Hepatocyte (in vitro differentiated cells): ENCODE measurements at regions not wholly inside any gene's neighbourhood (a gene's known extent, or its start where the extent isn't known, plus 50 kb on each side); places are given as distances from the start of the nearest gene placed in this dataset.
A peak's percentile ranks its signal among the peaks of the same experiment; 100 is the strongest.
"Not testable (repeated sequence)": the region's sequence is repeated elsewhere in the genome, so short reads cannot be mapped to it uniquely, and the experiment has no call there.

Experiments used
- DNase-seq: peaks from one replicate; pipeline ENCODE4 v3.0.0-alpha.2; 2016; ENCODE audit warnings: low spot score
- H2AFZ ChIP-seq: fragments of 200-600 bp; sonication (generic); 2 replicates; pipeline ENCODE4 v1.6.0; 2016; ENCODE audit warnings: antibody characterized with exemption, mild to moderate bottlenecking
- H3K27ac ChIP-seq: fragments of 200-600 bp; sonication (generic); 2 replicates; pipeline ENCODE4 v1.5.1; 2016; ENCODE audit warnings: mild to moderate bottlenecking
- H3K27me3 ChIP-seq: fragments of 200-600 bp; sonication (generic); 2 replicates; pipeline ENCODE4 v1.6.1; 2016
- H3K36me3 ChIP-seq: fragments of 200-600 bp; sonication (generic); replicated peaks from 2 replicates; pipeline ENCODE4 v1.5.1; 2016; ENCODE audit warnings: low read depth; ENCODE audit not compliant: insufficient read depth
- H3K4me1 ChIP-seq: fragments of 200-600 bp; sonication (generic); 2 replicates; pipeline ENCODE4 v1.5.1; 2016; ENCODE audit warnings: mild to moderate bottlenecking, moderate library complexity; ENCODE audit not compliant: insufficient read depth
- H3K4me2 ChIP-seq: fragments of 200-600 bp; sonication (generic); 2 replicates; pipeline ENCODE4 v1.6.0; 2016
- H3K4me3 ChIP-seq: fragments of 200-600 bp; sonication (generic); 2 replicates; pipeline ENCODE4 v1.5.1; 2016; ENCODE audit warnings: mild to moderate bottlenecking
- H3K79me2 ChIP-seq: fragments of 200-600 bp; sonication (generic); 2 replicates; pipeline ENCODE4 v1.6.0; 2017; ENCODE audit warnings: mild to moderate bottlenecking
- H3K9me2 ChIP-seq: fragments of 200-600 bp; sonication (generic); replicated peaks from 2 replicates; pipeline ENCODE4 v1.6.0; 2017; ENCODE audit warnings: mild to moderate bottlenecking; ENCODE audit not compliant: insufficient read depth
- H3K9me3 ChIP-seq: fragments of 200-600 bp; sonication (generic); 2 replicates; pipeline ENCODE4 v1.5.1; 2016; ENCODE audit warnings: low read depth, mild to moderate bottlenecking
- H4K20me1 ChIP-seq: fragments of 200-600 bp; sonication (generic); 2 replicates; pipeline ENCODE4 v1.6.0; 2016; ENCODE audit warnings: mild to moderate bottlenecking; ENCODE audit not compliant: insufficient read depth, poor library complexity, severe bottlenecking
- CTCF ChIP-seq: fragments of 200-600 bp; sonication (generic); IDR thresholded peaks from 2 replicates; pipeline ENCODE4 v1.5.1; 2016; ENCODE audit warnings: antibody characterized with exemption, mild to moderate bottlenecking; ENCODE audit not compliant: poor library complexity
- EZH2 ChIP-seq: fragments of 200-600 bp; sonication (generic); IDR thresholded peaks from 2 replicates; pipeline ENCODE4 v1.6.1; 2016; ENCODE audit warnings: antibody characterized with exemption, mild to moderate bottlenecking, borderline replicate concordance
- EZH2phosphoT487 ChIP-seq: fragments of 200-600 bp; sonication (generic); IDR thresholded peaks from one replicate; pipeline ENCODE4 v1.6.1; 2018; ENCODE audit warnings: antibody characterized with exemption, mild to moderate bottlenecking, low read depth, moderate library complexity; ENCODE audit not compliant: unreplicated experiment, severe bottlenecking
- WGBS: methylation state at CpG from one replicate; pipeline ENCODE4 v1.1.6; 2016; ENCODE audit warnings: low lambda C conversion rate; ENCODE audit errors: missing lambda C conversion rate; 5-methylcytosine and 5-hydroxymethylcytosine counted together

DNA sequence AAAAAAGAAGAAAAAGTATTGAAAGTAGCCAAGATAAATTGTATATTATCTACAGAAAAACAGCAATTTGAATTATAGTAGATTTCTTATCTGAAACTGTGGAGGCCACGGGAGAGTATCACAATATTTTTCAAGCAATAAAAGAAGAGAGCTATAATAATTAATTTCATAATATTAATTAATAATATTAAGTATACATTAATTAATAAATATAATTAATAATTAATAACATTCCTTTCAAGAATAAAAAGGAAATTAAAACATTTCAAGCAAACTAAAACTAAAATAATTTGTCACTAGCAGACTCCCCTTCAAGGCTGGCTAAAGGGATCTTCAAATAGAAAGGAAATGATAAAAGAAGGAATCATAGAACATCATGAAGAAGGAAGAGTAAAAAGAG, 372.7 kb upstream of the KYNU start:
- no peaks in the 10 kb centered on the region for H3K9me2 ChIP-seq
- no peaks in the 10 kb centered on the region for H3K36me3 ChIP-seq
- 81% methylated on average over 1 of the region's 1 CpG for WGBS
- H3K4me1 ChIP-seq, result no peaks in the 10 kb centered on the region
- no peak overlapping the region for H3K4me2 ChIP-seq
- no peak overlapping the region for H3K27ac ChIP-seq
- no peaks in the 10 kb centered on the region for H3K27me3 ChIP-seq
- no peak for TF ChIP-seq CTCF
- no peak for TF ChIP-seq EZH2phosphoT487
- TF ChIP-seq EZH2, result no peak
- no peaks in the 10 kb centered on the region for H3K9me3 ChIP-seq
- no peak overlapping the region for H2AFZ ChIP-seq
- no peaks in the 10 kb centered on the region for H3K79me2 ChIP-seq
- no peaks in the 10 kb centered on the region for H4K20me1 ChIP-seq
- no peak for DNase-seq
- no peak overlapping the region for H3K4me3 ChIP-seq

DNA sequence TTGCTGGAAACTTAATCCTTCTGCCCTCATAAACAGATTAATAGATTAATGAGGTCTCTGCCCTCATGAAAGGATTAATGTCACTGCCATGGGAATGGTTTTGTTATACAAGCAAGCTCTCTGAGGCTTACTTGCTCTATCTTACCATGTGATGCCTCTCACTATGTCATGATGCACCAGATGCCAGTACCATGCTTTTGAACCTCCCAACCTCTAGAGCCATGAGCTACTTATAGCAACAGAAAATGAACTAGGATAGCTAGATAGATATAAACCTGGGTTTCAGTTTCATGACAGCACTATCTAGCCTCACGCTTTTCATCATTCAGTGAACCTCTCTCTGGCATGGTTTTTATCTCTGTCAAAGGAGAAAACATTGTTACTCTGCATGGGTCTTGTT, 371.6 kb upstream of the LRP1B start:
- no peak for TF ChIP-seq CTCF
- Histone ChIP-seq H2AFZ (no peak overlapping the region), H3K27me3 (no peaks in the 10 kb centered on the region), H4K20me1 (no peaks in the 10 kb centered on the region), H3K27ac (no peak overlapping the region), H3K9me3 (no peaks in the 10 kb centered on the region), H3K4me3 (no peak overlapping the region), H3K4me1 (no peaks in the 10 kb centered on the region), H3K36me3 (no peaks in the 10 kb centered on the region), H3K9me2 (no peaks in the 10 kb centered on the region), H3K79me2 (no peaks in the 10 kb centered on the region), H3K4me2 (no peak overlapping the region)
- DNase-seq, result no peak
- 86% methylated on average over 1 of the region's 1 CpG for WGBS

GRCh38 chr2:142495141-142495540, 364.3 kb upstream of the LRP1B start:
- H3K4me2 ChIP-seq, result no peak overlapping the region
- H3K9me2 ChIP-seq, result no peaks in the 10 kb centered on the region
- no peaks in the 10 kb centered on the region for H3K79me2 ChIP-seq
- H3K36me3 ChIP-seq, result no peaks in the 10 kb centered on the region
- no peak overlapping the region for H3K4me3 ChIP-seq
- no peak overlapping the region for H2AFZ ChIP-seq
- peak; percentile 8 for DNase-seq
- 54% methylated on average over 2 of the region's 2 CpGs for WGBS
- TF ChIP-seq EZH2, result no peak
- TF ChIP-seq EZH2phosphoT487, result no peak
- no peak for TF ChIP-seq CTCF
- H3K9me3 ChIP-seq, result no peaks in the 10 kb centered on the region
- H3K4me1 ChIP-seq, result no peaks in the 10 kb centered on the region
- H3K27me3 ChIP-seq, result no peaks in the 10 kb centered on the region
- no peaks in the 10 kb centered on the region for H4K20me1 ChIP-seq
- H3K27ac ChIP-seq, result no peak overlapping the region

GRCh38 chr2:142489631-142490030, 358.8 kb upstream of the LRP1B start:
- H3K9me3 ChIP-seq, H3K27ac ChIP-seq, DNase-seq, H3K4me2 ChIP-seq, H4K20me1 ChIP-seq, H3K27me3 ChIP-seq, H2AFZ ChIP-seq, H3K4me3 ChIP-seq, H3K79me2 ChIP-seq, H3K36me3 ChIP-seq, H3K4me1 ChIP-seq, H3K9me2 ChIP-seq: not testable (repeated sequence)
- 74% methylated on average over 3 of the region's 3 CpGs for WGBS
